H9 (cell line): ENCODE measurements at regions not wholly inside any gene's neighbourhood (a gene's known extent, or its start where the extent isn't known, plus 50 kb on each side); places are given as distances from the start of the nearest gene placed in this dataset.

Experiments
- DNase-seq: peaks from one replicate; pipeline ENCODE4 v3.0.0-alpha.2; 2017
- H2AFZ ChIP-seq: one replicate; pipeline ENCODE4 v1.6.1; 2013; ENCODE audit warnings: mild to moderate bottlenecking, low read length, control low read depth, moderate library complexity
- H2AK5ac ChIP-seq: 2 replicates; pipeline ENCODE4 v1.6.1; 2013; ENCODE audit warnings: low read length, control low read depth, mixed read lengths; ENCODE audit not compliant: insufficient read length
- H2BK120ac ChIP-seq: one replicate; pipeline ENCODE4 v1.6.1; 2013; ENCODE audit warnings: low read depth, mild to moderate bottlenecking, low read length, control low read depth, inconsistent platforms; ENCODE audit not compliant: poor library complexity, severe bottlenecking
- H2BK12ac ChIP-seq: 2 replicates; pipeline ENCODE4 v1.6.1; 2013; ENCODE audit warnings: low read length, control low read depth, mixed read lengths, low read depth; ENCODE audit not compliant: insufficient read length
- H2BK15ac ChIP-seq: 2 replicates; pipeline ENCODE4 v1.6.1; 2013; ENCODE audit warnings: low read depth, low read length, control low read depth
- H2BK20ac ChIP-seq: one replicate; pipeline ENCODE4 v1.6.1; 2013; ENCODE audit warnings: low read depth, mild to moderate bottlenecking, low read length, control low read depth, inconsistent platforms; ENCODE audit not compliant: poor library complexity, severe bottlenecking
- H2BK5ac ChIP-seq: 2 replicates; pipeline ENCODE4 v1.6.1; 2013; ENCODE audit warnings: low read length, control low read depth, mixed read lengths; ENCODE audit not compliant: insufficient read length
- H3K14ac ChIP-seq: 2 replicates; pipeline ENCODE4 v1.6.1; 2013; ENCODE audit warnings: low read length, control low read depth; ENCODE audit not compliant: insufficient read depth
- H3K18ac ChIP-seq: 2 replicates; pipeline ENCODE4 v1.6.1; 2013; ENCODE audit warnings: low read depth, mild to moderate bottlenecking, mixed read lengths, low read length, control low read depth; ENCODE audit not compliant: insufficient read length
- H3K23ac ChIP-seq: 2 replicates; pipeline ENCODE4 v1.6.1; 2013; ENCODE audit warnings: low read length, control low read depth, mixed read lengths, low read depth; ENCODE audit not compliant: insufficient read length
- H3K23me2 ChIP-seq: 2 replicates; pipeline ENCODE4 v1.6.1; 2013; ENCODE audit warnings: low read depth, mild to moderate bottlenecking, mixed read lengths, low read length, control low read depth; ENCODE audit not compliant: insufficient read length, poor library complexity, severe bottlenecking
- H3K27ac ChIP-seq: 2 replicates; pipeline ENCODE4 v1.5.1; 2013; ENCODE audit warnings: low read length, control low read depth, mixed read lengths, low read depth; ENCODE audit not compliant: insufficient read length
- H3K27me3 ChIP-seq: 2 replicates; pipeline ENCODE4 v1.6.1; 2013; ENCODE audit warnings: low read length, control low read depth, inconsistent platforms; ENCODE audit not compliant: insufficient read depth
- H3K4ac ChIP-seq: 2 replicates; pipeline ENCODE4 v1.6.1; 2013; ENCODE audit warnings: low read depth, mild to moderate bottlenecking, control low read depth, inconsistent platforms, low read length, moderate library complexity
- H3K4me1 ChIP-seq: 2 replicates; pipeline ENCODE4 v1.6.1; 2013; ENCODE audit warnings: low read length, control low read depth, inconsistent platforms; ENCODE audit not compliant: insufficient read depth
- H3K4me2 ChIP-seq: 2 replicates; pipeline ENCODE4 v1.6.1; 2013; ENCODE audit warnings: low read length, control low read depth, mixed read lengths; ENCODE audit not compliant: insufficient read length, insufficient read depth
- H3K56ac ChIP-seq: 2 replicates; pipeline ENCODE4 v1.6.1; 2013; ENCODE audit warnings: low read depth, mild to moderate bottlenecking, mixed read lengths, low read length, control low read depth; ENCODE audit not compliant: insufficient read length
- H3K79me1 ChIP-seq: 2 replicates; pipeline ENCODE4 v1.6.1; 2013; ENCODE audit warnings: low read depth, mild to moderate bottlenecking, moderate library complexity, low read length, control low read depth, inconsistent platforms; ENCODE audit not compliant: insufficient read depth, poor library complexity, severe bottlenecking
- H3K79me2 ChIP-seq: 2 replicates; pipeline ENCODE4 v1.6.1; 2013; ENCODE audit warnings: low read length, control low read depth, inconsistent platforms; ENCODE audit not compliant: insufficient read depth
- H3K9ac ChIP-seq: 2 replicates; pipeline ENCODE4 v1.6.1; 2013; ENCODE audit warnings: low read length, control low read depth, mixed read lengths; ENCODE audit not compliant: insufficient read length; ENCODE audit errors: extremely low read depth
- H3K9me3 ChIP-seq: one replicate; pipeline ENCODE4 v1.6.1; 2013; ENCODE audit warnings: low read depth, low read length, inconsistent platforms; ENCODE audit not compliant: control insufficient read depth
- H3T11ph ChIP-seq: one replicate; pipeline ENCODE4 v1.6.1; 2013; ENCODE audit warnings: mild to moderate bottlenecking, low read length, control low read depth, inconsistent platforms
- H4K20me1 ChIP-seq: one replicate; pipeline ENCODE4 v1.6.1; 2013; ENCODE audit not compliant: control insufficient read depth, insufficient read length, insufficient read depth
- H4K5ac ChIP-seq: 2 replicates; pipeline ENCODE4 v1.6.1; 2013; ENCODE audit warnings: low read depth, mild to moderate bottlenecking, mixed read lengths, low read length, control low read depth; ENCODE audit not compliant: insufficient read length
- H4K8ac ChIP-seq: replicated peaks from 2 replicates; pipeline ENCODE4 v1.6.1; 2013; ENCODE audit warnings: low read length, control low read depth, mixed read lengths, low read depth; ENCODE audit not compliant: insufficient read length
- H4K91ac ChIP-seq: 2 replicates; pipeline ENCODE4 v1.6.1; 2013; ENCODE audit warnings: low read depth, mild to moderate bottlenecking, moderate library complexity, mixed read lengths, low read length, control low read depth; ENCODE audit not compliant: insufficient read length
- H3K27ac Mint-ChIP-seq, 3 experiments: 2 replicates in 2 of 3; 3 replicates in 1 of 3; pipeline ENCODE4 v1.8.0; 2020 to 2021; ENCODE audit warnings: mixed read lengths in 3 of 3, mild to moderate bottlenecking in 1 of 3, moderate library complexity in 1 of 3
- H3K27me3 Mint-ChIP-seq: 2 replicates; pipeline ENCODE4 v1.8.0; 2021; ENCODE audit warnings: low read depth, mild to moderate bottlenecking, moderate library complexity, mixed read lengths
- H3K36me3 Mint-ChIP-seq, 3 experiments: 2 replicates in 2 of 3; 3 replicates in 1 of 3; pipeline ENCODE4 v1.8.0; 2020 to 2021; ENCODE audit warnings: low read depth in 3 of 3, mixed read lengths in 3 of 3; ENCODE audit not compliant: insufficient read depth in 1 of 3
- H3K4me1 Mint-ChIP-seq, 2 experiments: 2 replicates each; pipeline ENCODE4 v1.8.0; 2020; ENCODE audit warnings: mixed read lengths in 2 of 2
- H3K4me3 Mint-ChIP-seq, 2 experiments: 2 replicates in 1 of 2; 3 replicates in 1 of 2; pipeline ENCODE4 v1.8.0; 2020 to 2021; ENCODE audit warnings: mild to moderate bottlenecking in 2 of 2, mixed read lengths in 2 of 2, moderate library complexity in 1 of 2
- H3K9me3 Mint-ChIP-seq, 2 experiments: 2 replicates in 1 of 2; 3 replicates in 1 of 2; pipeline ENCODE4 v1.8.0; 2020; ENCODE audit warnings: mild to moderate bottlenecking in 2 of 2, mixed read lengths in 2 of 2, moderate library complexity in 1 of 2
- CTCF ChIP-seq: fragments of 200-600 bp; sonication (generic); conservative IDR thresholded peaks from 3 replicates; pipeline ENCODE4 v1.8.0; 2021; ENCODE audit warnings: antibody characterized with exemption, mild to moderate bottlenecking
- WGBS: extraction: QIAGEN DNeasy Blood & Tissue Kit; methylation state at CpG from one replicate; pipeline ENCODE4 v1.1.7; 2013; ENCODE audit warnings: missing lambda C conversion rate, low lambda C conversion rate, mixed read lengths; ENCODE audit not compliant: insufficient read length; ENCODE audit errors: extremely low coverage; 5-methylcytosine and 5-hydroxymethylcytosine counted together

DNA sequence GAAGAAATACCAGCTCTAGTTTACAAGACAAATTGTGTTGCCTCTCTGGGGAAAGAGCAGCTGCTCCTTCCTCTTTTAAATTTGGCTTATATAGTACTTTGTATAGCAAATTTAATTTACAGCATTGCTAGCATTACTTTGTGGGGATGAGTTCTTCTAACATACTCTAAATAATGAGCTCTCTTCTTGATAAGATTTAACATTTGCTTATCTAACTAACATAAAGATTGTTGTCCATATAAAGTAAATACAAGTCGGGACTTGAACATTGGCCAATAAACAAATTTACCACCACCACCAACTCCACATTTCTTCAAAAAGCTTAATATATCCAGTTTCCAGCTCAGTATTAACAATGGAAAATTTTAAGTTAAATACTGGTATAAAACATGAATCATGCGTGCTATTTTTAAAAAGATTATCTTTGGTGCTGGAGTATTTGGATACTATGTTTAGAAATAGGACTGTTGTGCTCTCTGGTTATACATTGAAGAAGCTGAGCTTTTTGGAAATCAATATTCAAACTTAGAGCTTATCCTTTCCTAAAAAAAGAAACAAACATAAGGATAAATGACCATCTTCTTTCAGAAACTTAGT lies 1146.9 kb upstream of the GJE1 start:
- H3K79me2 ChIP-seq: no peaks in the 10 kb centered on the region
- no peak overlapping the region for H2BK15ac ChIP-seq
- no peak overlapping the region for H3K23ac ChIP-seq
- no CpG with 5 or more reads among the region's 2 CpGs for WGBS
- H3K27ac Mint-ChIP-seq: no peak overlapping the region; a peak in 1 of 7 replicates
- no peak overlapping the region for H2AK5ac ChIP-seq
- no peaks in the 10 kb centered on the region for H3K79me1 ChIP-seq
- no peak overlapping the region for H3K9ac ChIP-seq
- H4K20me1 ChIP-seq: no peaks in the 10 kb centered on the region
- no peak overlapping the region for H3K4ac ChIP-seq
- no peak overlapping the region for H4K91ac ChIP-seq
- H3K4me1 ChIP-seq: no peaks in the 10 kb centered on the region
- no peak overlapping the region for H3K4me2 ChIP-seq
- H3K18ac ChIP-seq: no peak overlapping the region
- H2BK20ac ChIP-seq: no peak overlapping the region
- H2BK12ac ChIP-seq: no peak overlapping the region
- no peaks in the 10 kb centered on the region for H3K4me1 Mint-ChIP-seq
- H3K27me3 ChIP-seq: no peaks in the 10 kb centered on the region
- no peak overlapping the region for H3K56ac ChIP-seq
- H3K36me3 Mint-ChIP-seq: peaks cover 0 to 4% (median 3%) of the 10 kb centered on the region in 3 experiments; a peak in 2 of 7 replicates
- H2BK5ac ChIP-seq: no peak overlapping the region
- peaks cover 5% of the 10 kb centered on the region in 2 experiments; a peak in 2 of 5 replicates for H3K9me3 Mint-ChIP-seq
- no peak overlapping the region for H3K14ac ChIP-seq
- H3K4me3 Mint-ChIP-seq: no peak overlapping the region
- H3K27me3 Mint-ChIP-seq: no peaks in the 10 kb centered on the region; the same call in 1 of the 2 replicates
- H3K23me2 ChIP-seq: no peaks in the 10 kb centered on the region
- H4K8ac ChIP-seq: no peak overlapping the region
- no peak for TF ChIP-seq CTCF
- H2BK120ac ChIP-seq: no peak overlapping the region
- no peaks in the 10 kb centered on the region for H3K9me3 ChIP-seq
- no peak for DNase-seq
- H2AFZ ChIP-seq: no peak overlapping the region
- no peak overlapping the region for H4K5ac ChIP-seq
- no peak overlapping the region for H3K27ac ChIP-seq
- no peak overlapping the region for H3T11ph ChIP-seq
